Esophagus squamous epithelium (tissue), 5 donors: ENCODE measurements at regions not wholly inside any gene's neighbourhood (a gene's known extent, or its start where the extent isn't known, plus 50 kb on each side); places are given as distances from the start of the nearest gene placed in this dataset.

Experiments
- DNase-seq: peaks from one replicate; lab custom pipeline; 2025; lab: John Stamatoyannopoulos, UW
- H3K27ac ChIP-seq, 4 donors: fragments of 200-600 bp; sonication (generic); one replicate each; pipeline ENCODE4 v1.5.1; 2016 to 2019; ENCODE audit warnings: mild to moderate bottlenecking in 1 of 4
- H3K27me3 ChIP-seq, 4 donors: fragments of 200-600 bp; sonication (generic); 1 replicate in 3 of 4; 2 replicates in 1 of 4; pipeline versions ENCODE4 v1.5.1 to v1.6.0; 2017 to 2021; ENCODE audit warnings: antibody characterized with exemption in 1 of 4
- H3K36me3 ChIP-seq, 3 donors: fragments of 200-600 bp; sonication (generic); one replicate each; pipeline ENCODE4 v1.5.1; 2016 to 2019
- H3K4me1 ChIP-seq, 3 donors: fragments of 200-600 bp; sonication (generic); one replicate each; pipeline ENCODE4 v1.5.1; 2017 to 2019
- H3K4me3 ChIP-seq, 4 donors: fragments of 200-600 bp; sonication (generic); 1 replicate in 3 of 4; 2 replicates in 1 of 4; pipeline ENCODE4 v1.5.1; 2016 to 2019; ENCODE audit warnings: mild to moderate bottlenecking in 2 of 4, moderate library complexity in 1 of 4
- H3K9me3 ChIP-seq, 3 donors: fragments of 200-600 bp; sonication (generic); one replicate each; pipeline ENCODE4 v1.5.1; 2016 to 2019
- CTCF ChIP-seq, 6 experiments: fragments of 450-650 bp in 4 of 6; fragments of 200-600 bp in 2 of 6; sonication (generic) in 2 of 6; IDR thresholded peaks; one replicate each; pipeline ENCODE4 v1.5.1; 2016 to 2019; ENCODE audit warnings: antibody characterized with exemption in 6 of 6, mild to moderate bottlenecking in 4 of 6, moderate library complexity in 4 of 6
- POLR2A ChIP-seq, 4 donors: fragments of 450-650 bp; IDR thresholded peaks; one replicate each; pipeline ENCODE4 v1.6.1; 2017; ENCODE audit warnings: antibody characterized with exemption in 4 of 4, mild to moderate bottlenecking in 4 of 4, moderate library complexity in 3 of 4
- WGBS, 2 donors: methylation state at CpG; one replicate each; pipeline ENCODE4 v1.1.5; 2018; 5-methylcytosine and 5-hydroxymethylcytosine counted together
- intact Hi-C: fragments of 100-400 bp; cut with DNase I; formaldehyde crosslinking; loops from one replicate; pipeline ENCODE4 v1.15.0; 2022
- donor health status: DM: yes; HTN: yes; CAD: no.

DNA sequence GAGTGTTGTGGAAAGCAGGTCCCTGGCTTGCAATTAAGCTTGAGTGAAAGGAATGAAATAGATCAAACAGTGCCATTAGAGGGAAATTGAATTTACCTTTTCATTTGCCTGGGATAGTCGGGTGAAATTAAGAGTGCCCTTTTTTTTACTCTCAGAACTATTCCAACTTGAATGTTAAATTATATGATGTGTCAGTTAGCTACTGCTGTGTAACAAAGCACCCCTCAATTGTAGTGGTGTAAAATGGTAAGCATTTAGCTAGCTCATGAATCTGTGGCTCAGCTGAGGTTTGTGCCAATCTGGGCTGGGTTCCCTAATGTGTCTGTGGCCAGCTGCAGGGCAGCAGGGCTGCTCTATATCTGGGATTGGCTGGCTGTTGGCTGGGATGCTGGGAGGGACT, 571.4 kb downstream of the MN1 start:
- Histone ChIP-seq H3K4me1 (no peaks in the 10 kb centered on the region), H3K4me3 (no peak overlapping the region), H3K36me3 (no peaks in the 10 kb centered on the region), H3K27ac (no peak overlapping the region), H3K9me3 (no peaks in the 10 kb centered on the region), H3K27me3 (peaks cover 0 to 19% (median 0%) of the 10 kb centered on the region in 4 donors)
- whole genome bisulfite sequencing, 2 donors = 76 to 90% methylated on average over 1 of the region's 1 CpG
- intact Hi-C loops = no loop called here
- no peak for DNase-seq
- TF ChIP-seq POLR2A (IDR thresholded peaks at IDR 0.05) (no peak), CTCF (IDR thresholded peaks at IDR 0.05) (no peak)

DNA sequence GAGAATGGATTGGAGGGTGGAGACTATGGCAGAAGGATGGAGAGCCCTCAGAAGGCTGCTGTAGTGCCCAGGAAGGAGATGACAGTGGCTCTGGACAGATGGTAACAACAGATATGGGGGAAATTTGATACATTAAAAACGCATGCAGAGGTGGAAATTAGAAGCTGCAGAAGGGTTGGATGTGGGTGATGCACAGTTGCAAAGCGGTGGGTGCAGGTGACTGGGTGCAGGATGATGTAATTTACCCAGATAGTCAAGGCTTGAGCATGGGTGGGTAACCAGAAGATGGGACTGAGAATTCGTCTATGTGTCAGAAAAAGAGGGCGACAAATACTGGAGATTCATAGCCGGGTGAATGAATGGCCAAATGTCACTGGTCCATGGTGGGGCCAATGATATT, 570.3 kb downstream of the MN1 start:
- H3K36me3 ChIP-seq = no peaks in the 10 kb centered on the region
- no peak for DNase-seq
- no peak overlapping the region for H3K27ac ChIP-seq
- 83 to 86% methylated on average over 5 of the region's 5 CpGs for WGBS, 2 donors
- intact Hi-C loops = no loop called here
- H3K4me3 ChIP-seq = no peak overlapping the region
- no peak for TF ChIP-seq CTCF (IDR thresholded peaks at IDR 0.05)
- TF ChIP-seq POLR2A (IDR thresholded peaks at IDR 0.05) = no peak
- no peaks in the 10 kb centered on the region for H3K9me3 ChIP-seq
- H3K4me1 ChIP-seq = no peaks in the 10 kb centered on the region
- peaks cover 0 to 19% (median 0%) of the 10 kb centered on the region in 4 donors for H3K27me3 ChIP-seq

GRCh38 chr22:27232077-27232476, 569.5 kb downstream of the MN1 start:
- 64 to 69% methylated on average over 8 of the region's 8 CpGs for WGBS, 2 donors
- peaks cover 0 to 25% (median 0%) of the 10 kb centered on the region in 4 donors for H3K27me3 ChIP-seq
- H3K4me3 ChIP-seq = no peak overlapping the region
- no peak overlapping the region for H3K27ac ChIP-seq
- intact Hi-C loops = no loop called here
- no peaks in the 10 kb centered on the region for H3K9me3 ChIP-seq
- no peak for DNase-seq
- H3K4me1 ChIP-seq = no peaks in the 10 kb centered on the region
- H3K36me3 ChIP-seq = no peaks in the 10 kb centered on the region
- TF ChIP-seq POLR2A (IDR thresholded peaks at IDR 0.05) = no peak
- no peak for TF ChIP-seq CTCF (IDR thresholded peaks at IDR 0.05)

GRCh38 chr22:27237080-27237741, 564.3 kb downstream of the MN1 start:
- WGBS, 2 donors = 77 to 81% methylated on average over 21 of the region's 23 CpGs
- Histone ChIP-seq H3K4me3 (no peak overlapping the region), H3K27me3 (peaks cover 0 to 23% (median 0%) of the 10 kb centered on the region in 4 donors), H3K4me1 (peaks cover 0 to 20% (median 0%) of the 10 kb centered on the region in 3 donors), H3K9me3 (no peaks in the 10 kb centered on the region), H3K27ac (no peak overlapping the region), H3K36me3 (no peaks in the 10 kb centered on the region)
- intact Hi-C loops = no loop called here
- no peak for DNase-seq
- TF ChIP-seq CTCF (IDR thresholded peaks at IDR 0.05) (no peak), POLR2A (IDR thresholded peaks at IDR 0.05) (no peak)

GRCh38 chr22:27238935-27239510, 562.5 kb downstream of the MN1 start:
- no peak overlapping the region for H3K4me3 ChIP-seq
- H3K27ac ChIP-seq = no peak overlapping the region
- H3K4me1 ChIP-seq = peaks cover 0 to 32% (median 0%) of the 10 kb centered on the region in 3 donors
- no peaks in the 10 kb centered on the region for H3K9me3 ChIP-seq
- TF ChIP-seq CTCF (IDR thresholded peaks at IDR 0.05) = no peak
- TF ChIP-seq POLR2A (IDR thresholded peaks at IDR 0.05) = no peak
- intact Hi-C loops = no loop called here
- H3K27me3 ChIP-seq = peaks cover 0 to 14% (median 0%) of the 10 kb centered on the region in 4 donors
- no peaks in the 10 kb centered on the region for H3K36me3 ChIP-seq
- no peak for DNase-seq
- WGBS, 2 donors = 28 to 43% methylated on average over 5 to 6 of the region's 10 CpGs
